ENCODE measurements at regions not wholly inside any gene's neighbourhood (a gene's known extent, or its start where the extent isn't known, plus 50 kb on each side); places are given as distances from the start of the nearest gene placed in this dataset.

GRCh38 chr5:81854915-81855314, 104.0 kb upstream of the SSBP2 start:
- no peak for DNase-seq

DNA sequence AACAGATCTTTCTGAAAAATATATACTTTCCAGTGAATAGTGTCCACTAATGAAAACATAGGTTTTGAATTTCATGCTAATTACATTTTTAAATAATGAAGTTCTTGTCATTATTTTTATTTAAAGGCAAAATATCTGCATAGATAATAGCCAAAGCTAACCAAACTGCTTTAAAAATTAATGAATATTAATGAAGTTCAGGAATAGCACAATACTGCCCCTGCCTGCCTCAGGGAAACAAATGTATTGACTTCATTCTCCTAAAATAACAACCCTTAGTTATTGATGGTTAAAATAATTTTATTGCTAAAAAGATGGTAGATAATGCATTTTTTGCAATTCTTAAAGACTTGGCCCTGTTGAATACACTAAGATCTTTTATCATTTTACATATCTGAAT, 103.6 kb upstream of the SSBP2 start:
- no peak for DNase-seq

DNA sequence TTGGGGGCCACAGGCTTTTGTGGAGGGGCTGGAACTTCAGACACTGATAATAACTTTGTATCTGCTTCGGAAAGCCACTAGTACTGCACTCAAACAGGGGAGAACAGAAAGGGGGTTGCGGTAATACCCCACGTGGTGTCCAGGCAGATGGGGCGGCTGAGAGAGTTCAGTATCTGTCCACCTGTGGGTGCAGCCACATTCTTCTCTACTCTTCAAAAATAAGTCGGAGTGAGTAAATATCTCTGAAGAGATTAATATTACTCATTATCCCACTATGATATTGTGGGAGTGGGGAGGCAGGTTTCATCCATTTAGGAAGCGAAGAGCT, 102.1 kb upstream of the SSBP2 start:
- DNase-seq: peak; percentile 3

- peak; percentile 49 for DNase-seq
Measured at GRCh38 chr5:81852291-81853029, 101.6 kb upstream of the SSBP2 start.

GRCh38 chr5:81851481-81852178, 100.7 kb upstream of the SSBP2 start:
- peak; percentile 94 for DNase-seq

DNA sequence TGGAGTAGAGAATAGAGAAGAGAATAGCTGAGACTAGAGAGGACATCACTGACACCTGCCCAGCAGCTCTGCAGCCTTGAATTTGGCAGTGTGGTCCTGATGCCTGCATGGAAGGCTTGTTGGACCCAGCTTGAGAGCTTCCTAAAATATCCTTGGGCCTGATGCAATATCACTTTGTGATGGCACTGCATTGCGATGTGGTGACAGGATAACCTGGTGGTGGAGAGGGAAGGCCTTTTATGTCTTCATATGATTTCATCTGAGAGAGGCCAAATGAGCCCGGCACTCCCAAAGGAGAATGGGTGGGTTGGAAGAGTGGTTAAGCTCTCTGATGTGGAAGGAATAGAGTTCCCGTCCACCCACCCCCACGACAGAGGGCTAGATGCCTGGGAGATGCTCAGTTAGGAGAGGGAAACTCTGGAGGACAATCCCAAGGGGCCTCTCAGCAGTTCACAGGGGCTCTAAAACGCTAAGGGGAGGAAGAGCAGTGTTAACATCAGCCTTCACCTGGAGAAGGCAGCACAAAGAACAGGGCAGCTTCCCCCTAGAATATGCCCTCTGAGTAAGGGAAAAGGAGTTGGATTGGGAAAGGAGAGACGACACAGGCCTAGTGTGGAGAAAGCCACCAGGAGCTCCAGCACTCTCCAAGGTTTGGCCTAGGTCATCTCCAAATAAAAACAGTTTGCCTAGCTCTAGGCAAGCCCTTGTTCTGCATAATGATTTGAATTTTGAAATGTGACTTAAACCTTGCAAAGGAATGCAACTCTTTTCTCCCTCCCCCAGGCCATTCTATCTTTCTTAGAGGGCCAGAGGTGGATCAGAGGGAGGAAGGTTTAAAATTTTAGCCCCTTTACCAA, 99.8 kb upstream of the SSBP2 start:
- DNase-seq: no peak

GRCh38 chr5:81849770-81850367, 99.0 kb upstream of the SSBP2 start:
- DNase-seq: no peak

DNA sequence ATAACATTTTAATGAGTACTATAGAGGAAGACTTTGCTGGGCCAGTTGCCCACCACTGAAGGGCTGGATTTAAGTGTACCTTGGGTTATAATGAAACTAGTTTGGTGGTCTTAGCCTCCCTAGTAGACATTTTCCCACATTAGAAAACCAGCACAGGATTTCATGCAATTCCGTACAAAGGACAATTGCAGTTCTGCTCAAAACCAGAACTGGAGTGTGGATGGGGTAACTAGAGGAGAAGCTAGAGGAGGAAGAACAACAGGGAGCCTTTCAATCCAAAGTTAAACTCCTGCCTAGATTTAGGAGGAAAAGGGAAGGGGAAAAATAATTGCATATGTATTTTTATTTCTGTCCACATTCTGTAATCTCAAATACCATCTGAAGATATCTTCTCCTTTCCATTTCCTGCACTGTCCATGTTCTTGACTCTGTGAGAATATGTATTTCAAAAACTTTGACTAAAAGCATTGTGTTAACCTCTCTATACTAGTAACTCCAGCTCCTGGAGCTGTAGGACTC, 97.5 kb upstream of the SSBP2 start:
- DNase-seq: no peak

- DNase-seq: no peak
Measured at GRCh38 chr5:81846301-81846700, 95.4 kb upstream of the SSBP2 start.

DNA sequence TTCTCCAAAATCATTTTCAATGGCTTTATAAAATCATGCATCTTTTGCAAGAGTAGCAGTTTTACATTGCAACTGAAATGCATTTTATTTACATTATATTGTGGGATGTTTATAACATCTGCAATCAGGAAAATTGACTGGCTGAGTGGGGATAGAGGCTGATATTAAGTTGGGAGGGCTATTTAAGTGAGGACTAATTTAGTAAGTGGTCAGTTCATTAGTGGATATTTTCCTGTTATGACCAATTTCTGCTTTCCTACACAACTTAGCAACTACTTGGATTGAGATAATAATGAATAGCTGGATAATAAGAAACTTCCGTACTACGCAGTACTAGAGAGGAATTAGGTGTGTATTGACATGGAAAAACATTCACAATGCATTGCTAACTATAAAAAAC, 92.9 kb upstream of the SSBP2 start:
- DNase-seq: no peak

- no peak for DNase-seq
Measured at GRCh38 chr5:81842795-81843398, 92.0 kb upstream of the SSBP2 start.

- DNase-seq: no peak
Measured at GRCh38 chr5:81839034-81839433, 88.1 kb upstream of the SSBP2 start.

- DNase-seq: peak; percentile 56
Measured at GRCh38 chr5:81838307-81838906, 87.5 kb upstream of the SSBP2 start.

DNA sequence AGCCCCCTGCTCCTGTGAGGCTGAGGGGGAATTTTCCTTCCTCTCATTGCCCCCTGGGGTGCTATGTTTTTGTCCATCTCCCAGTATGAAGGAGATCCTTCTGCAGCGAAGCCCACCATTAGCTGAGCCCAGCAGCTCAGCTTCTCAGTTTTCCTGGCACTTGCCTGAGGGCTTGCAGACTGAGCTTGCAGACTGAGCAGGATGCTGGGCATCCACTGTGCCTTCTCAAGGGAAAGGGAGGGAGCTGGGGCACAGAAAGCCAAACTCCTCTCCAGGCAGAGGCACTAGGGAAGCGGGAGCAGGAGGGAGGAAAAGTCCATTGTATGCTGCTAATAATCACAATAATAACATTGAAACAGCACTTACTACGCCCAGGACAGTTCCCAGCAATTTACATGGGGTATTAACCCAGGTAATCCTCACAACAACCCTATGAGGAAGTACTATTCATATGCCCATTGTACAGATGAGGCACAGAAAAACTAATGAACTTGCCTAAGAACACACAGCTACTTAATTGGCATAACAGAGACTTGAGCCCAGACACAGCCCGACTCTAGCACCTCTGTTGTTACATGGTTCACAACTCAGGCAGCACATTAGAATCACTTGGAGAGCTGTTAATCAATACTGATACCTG, 86.9 kb upstream of the SSBP2 start:
- DNase-seq: no peak

DNA sequence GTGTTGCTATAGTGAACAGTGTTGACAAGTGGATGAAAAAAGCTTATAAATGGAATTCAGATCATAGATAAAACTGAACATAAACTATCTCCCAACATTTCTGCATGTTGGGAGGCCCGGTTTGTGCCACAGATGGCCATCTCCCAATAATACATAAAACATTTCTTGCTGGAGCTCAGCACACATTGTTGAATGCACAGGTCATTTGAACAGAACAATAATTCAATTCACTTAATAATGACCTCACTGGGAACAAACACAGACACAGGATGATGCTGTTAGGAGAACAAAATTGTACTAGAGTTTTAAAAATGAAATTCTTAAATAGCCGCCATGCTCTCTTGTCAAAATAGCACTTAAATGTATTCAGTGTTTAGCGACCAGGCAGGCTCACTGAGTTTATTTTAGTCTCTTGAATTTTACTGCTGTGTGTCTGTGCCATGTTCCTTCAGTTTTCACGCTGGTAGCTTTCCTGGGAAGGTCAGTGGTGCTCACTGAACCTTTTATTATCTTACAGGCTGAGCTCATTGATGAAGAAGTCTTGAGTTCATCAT, 85.0 kb upstream of the SSBP2 start:
- DNase-seq: no peak

DNA sequence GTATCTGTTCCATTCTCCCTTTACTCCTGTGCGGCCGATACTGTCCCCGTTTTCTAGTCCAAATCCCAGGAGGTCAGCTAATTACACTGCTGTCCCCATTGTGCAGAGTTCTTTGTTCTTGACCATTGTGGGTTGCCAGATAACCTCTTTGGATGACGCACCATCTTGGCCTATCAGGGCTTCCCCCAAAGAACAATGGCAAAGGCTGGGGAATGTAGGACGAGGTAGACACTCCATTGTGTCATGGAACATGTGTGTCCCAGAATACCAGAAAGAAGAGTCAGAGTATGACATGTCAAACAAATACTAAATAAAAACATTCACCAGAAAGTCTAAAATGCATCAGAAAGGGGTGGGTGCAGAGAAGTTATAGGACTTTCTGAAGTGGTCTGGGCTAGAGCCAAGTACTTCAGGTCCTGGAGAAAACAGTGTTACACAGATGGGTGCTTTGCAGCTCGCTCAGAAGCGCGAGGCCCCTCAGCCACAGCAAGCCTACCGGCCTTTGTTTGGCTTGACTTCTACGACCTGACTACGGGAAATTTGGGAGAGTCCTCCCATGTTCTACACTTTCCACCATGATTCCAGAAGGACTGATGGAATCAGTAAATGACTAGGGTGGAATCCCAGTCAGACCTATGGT, 83.2 kb upstream of the SSBP2 start:
- no peak for DNase-seq

- DNase-seq: no peak
Measured at GRCh38 chr5:81830596-81830995, 79.7 kb upstream of the SSBP2 start.

DNA sequence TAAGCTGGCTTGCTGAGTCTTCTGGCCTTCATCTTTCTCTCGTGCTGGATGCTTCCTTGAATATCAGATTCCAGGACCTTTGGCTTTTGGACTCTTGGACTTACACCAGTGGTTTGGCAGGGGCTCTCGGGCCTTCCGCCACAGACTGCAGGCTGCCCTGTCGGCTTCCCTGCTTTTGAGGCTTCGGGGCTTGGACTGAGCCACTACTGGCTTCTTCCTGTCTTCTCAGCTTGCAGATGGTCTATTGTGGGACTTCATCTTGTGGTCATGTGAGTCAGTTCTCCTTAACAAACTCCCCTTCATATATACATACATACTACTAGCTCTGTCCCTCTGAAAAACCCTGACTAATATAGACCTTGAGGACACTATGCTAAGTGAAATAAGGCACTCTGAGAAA, 78.3 kb upstream of the SSBP2 start:
- DNase-seq: no peak

DNA sequence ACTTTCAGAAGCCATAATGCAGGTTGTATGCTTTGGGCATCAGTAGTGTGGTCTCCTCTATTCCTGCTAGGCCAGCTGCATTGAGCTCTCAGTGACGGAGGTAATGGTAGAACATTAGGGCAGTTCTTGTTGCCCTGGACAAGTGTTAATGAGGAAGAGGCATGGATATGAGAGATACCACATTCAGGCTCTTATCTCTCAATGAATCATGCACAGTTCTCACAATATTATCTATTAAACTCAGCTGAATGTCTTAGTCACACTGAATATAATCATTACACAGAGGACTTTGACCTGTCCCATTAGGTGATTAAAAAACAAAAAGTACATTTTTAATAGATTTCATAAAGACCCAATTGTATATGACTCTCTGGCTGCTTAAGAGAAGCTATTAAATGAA, 76.6 kb upstream of the SSBP2 start:
- no peak for DNase-seq

DNA sequence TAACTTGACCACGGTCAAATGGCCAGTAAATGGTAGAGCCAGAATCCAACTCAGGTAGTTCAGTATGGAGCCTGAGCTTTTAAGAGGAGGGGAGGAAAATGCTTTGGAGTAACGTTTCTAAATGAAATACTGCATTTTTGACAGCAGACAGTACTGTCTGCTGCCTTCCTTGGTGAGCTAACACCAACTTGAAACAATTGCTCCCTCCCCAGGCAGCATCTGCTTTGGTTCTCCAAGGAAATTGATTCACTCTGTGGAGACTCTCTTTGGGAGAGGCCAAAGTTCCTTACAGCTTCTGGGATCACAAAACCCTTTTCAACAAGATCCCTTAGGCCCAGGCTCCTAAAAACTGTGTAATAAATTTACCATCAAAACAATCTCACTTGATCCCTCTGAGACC, 75.2 kb upstream of the SSBP2 start:
- no peak for DNase-seq

DNA sequence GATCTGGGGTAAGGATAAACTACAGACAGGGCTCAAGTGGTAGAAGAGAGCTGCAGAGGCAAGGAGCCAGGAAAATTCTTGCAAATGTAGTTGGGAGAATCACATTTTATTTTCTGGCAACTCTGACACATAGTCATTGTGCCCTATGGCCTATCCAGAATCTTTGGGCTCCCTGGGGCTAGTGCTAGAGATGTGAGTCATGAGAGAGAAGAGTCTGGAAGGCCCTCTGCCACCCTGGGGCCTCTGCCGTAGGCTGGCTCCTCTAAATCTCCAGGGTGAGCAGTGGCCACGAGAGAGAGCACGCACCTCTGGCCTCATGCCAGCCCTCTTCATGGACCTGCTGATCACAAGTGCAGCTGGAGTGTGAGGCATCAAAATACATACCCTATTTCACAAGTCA, 74.3 kb upstream of the SSBP2 start:
- DNase-seq: no peak

All from CD4-positive, alpha-beta T cell treated with Interleukin-6 for 4 hours (primary cell).